ENCODE measurements at regions not wholly inside any gene's neighbourhood (a gene's known extent, or its start where the extent isn't known, plus 50 kb on each side); places are given as distances from the start of the nearest gene placed in this dataset.

GRCh38 chr10:107626862-107627261, 462.4 kb upstream of the SORCS1 start:
- WGBS, 2 experiments (ENCODE audit: extremely low coverage in 2 of 2, insufficient read length in 1 of 2), result no CpG with 5 or more reads among the region's 3 CpGs
- Histone ChIP-seq H4K5ac (ENCODE audit: low read depth, low read length) (no peak overlapping the region), H3K4me3 (ENCODE audit: insufficient read depth, low read depth, low read length) (no peak overlapping the region), H4K91ac (ENCODE audit: insufficient read depth, low read depth, low read length) (no peak overlapping the region), H4K20me1 (ENCODE audit: insufficient read depth, low read length) (no peaks in the 10 kb centered on the region), H3K9me1 (ENCODE audit: insufficient read depth, low read length) (no peaks in the 10 kb centered on the region), H2BK5ac (ENCODE audit: low read depth, low read length, poor library complexity, severe bottlenecking) (no peak overlapping the region), H3K9me3 (ENCODE audit: control insufficient read depth, insufficient read depth, low read length) (no peaks in the 10 kb centered on the region), H2BK120ac (ENCODE audit: low read depth, low read length) (no peak overlapping the region), H4K8ac (ENCODE audit: low read depth in 2 of 2, low read length in 2 of 2) (no peak overlapping the region), H2AK5ac (ENCODE audit: low read depth, low read length) (no peak overlapping the region), H2BK20ac (ENCODE audit: low read depth, low read length) (no peak overlapping the region), H2AK9ac (replicated peaks; ENCODE audit: low read depth, low read length, poor library complexity) (no peak overlapping the region), H3K23ac (ENCODE audit: low read depth, low read length) (no peak overlapping the region), H2BK15ac (ENCODE audit: low read depth, low read length) (no peak overlapping the region), H3K36me3 (ENCODE audit: control insufficient read depth, insufficient read depth, low read length) (no peaks in the 10 kb centered on the region), H3K4me1 (ENCODE audit: control insufficient read depth, insufficient read depth, low read length) (no peaks in the 10 kb centered on the region), H3K18ac (ENCODE audit: low read depth, low read length) (no peak overlapping the region), H3K4me2 (ENCODE audit: low read depth, low read length) (no peak overlapping the region), H3K4ac (ENCODE audit: low read depth, low read length) (no peak overlapping the region), H3K27ac (ENCODE audit: insufficient read depth, low read length) (no peak overlapping the region), H3K9ac (ENCODE audit: low read depth, low read length) (no peak overlapping the region), H3K14ac (replicated peaks; ENCODE audit: low read depth, low read length) (no peak overlapping the region), H3K56ac (ENCODE audit: extremely low read depth, insufficient read depth, low read length) (no peak overlapping the region), H3K27me3 (ENCODE audit: control insufficient read depth, insufficient read depth, low read length) (no peaks in the 10 kb centered on the region), H3K79me1 (ENCODE audit: low read depth in 1 of 2, low read length in 2 of 2) (no peaks in the 10 kb centered on the region), H2AFZ (replicated peaks; ENCODE audit: low read length, poor library complexity) (no peak overlapping the region)
- ATAC-seq (ENCODE audit: low read depth), result no peak
- TF ChIP-seq NFE2L2 (IDR thresholded peaks at IDR 0.05; ENCODE audit: low read depth, low read length) (no peak), RAD21 (IDR thresholded peaks at IDR 0.05; ENCODE audit: low read length) (no peak), MAFK (IDR thresholded peaks at IDR 0.05; ENCODE audit: low read depth, low read length) (no peak), RFX5 (IDR thresholded peaks at IDR 0.05; ENCODE audit: low read depth, low read length) (no peak), RCOR1 (IDR thresholded peaks at IDR 0.05; ENCODE audit: insufficient replicate concordance, low read length) (no peak), USF2 (IDR thresholded peaks at IDR 0.05; ENCODE audit: low read depth, low read length) (no peak), POLR2A (IDR thresholded peaks at IDR 0.05; ENCODE audit: low read depth, low read length) (no peak), CTCF (conservative IDR thresholded peaks at IDR 0.05; ENCODE audit: low read depth, low read length) (no peak), MXI1 (IDR thresholded peaks at IDR 0.05; ENCODE audit: borderline replicate concordance, low read depth, low read length) (no peak), BHLHE40 (IDR thresholded peaks at IDR 0.05; ENCODE audit: low read depth, low read length) (no peak), ELK1 (IDR thresholded peaks at IDR 0.05; ENCODE audit: borderline replicate concordance, low read depth, low read length) (no peak), SMC3 (IDR thresholded peaks at IDR 0.05; ENCODE audit: low read depth, low read length) (no peak), CEBPB (IDR thresholded peaks at IDR 0.05; ENCODE audit: low read depth, low read length) (no peak), CHD1 (IDR thresholded peaks at IDR 0.05; ENCODE audit: low read depth, low read length) (no peak)
- intact Hi-C loops (cut with micrococcal nuclease), result no loop called here
- CTCF ChIA-PET, result no interaction called here
- no peak for DNase-seq
- POLR2A ChIA-PET (ENCODE audit: unreplicated experiment), result no interaction called here
- BruUV-seq (replicated peaks), result no TSS peak
- dilution Hi-C loops (cut with HindIII; ENCODE audit: low sequenced_read_pairs, unreplicated experiment), result no loop called here
- in situ Hi-C loops (cut with MboI; ENCODE audit: low sequenced_read_pairs), result no loop called here

Measured in IMR-90 (cell line).